ENCODE measurements at regions not wholly inside any gene's neighbourhood (a gene's known extent, or its start where the extent isn't known, plus 50 kb on each side); places are given as distances from the start of the nearest gene placed in this dataset.
"Not testable (repeated sequence)": the region's sequence is repeated elsewhere in the genome, so short reads cannot be mapped to it uniquely, and the experiment has no call there.

GRCh38 chr6:147678253-147678652 is 169.8 kb downstream of the SAMD5 start:
- DNase-seq (ENCODE audit: low read depth), result no peak
- no peak for TF ChIP-seq CTCF (conservative IDR thresholded peaks at IDR 0.05; ENCODE audit: low read depth, low read length)
- H3K4me3 ChIP-seq (ENCODE audit: low read length), result no peak overlapping the region

- H3K4me3 ChIP-seq (ENCODE audit: low read length), result no peak overlapping the region
- no peak for DNase-seq (ENCODE audit: low read depth)
- no peak for TF ChIP-seq CTCF (conservative IDR thresholded peaks at IDR 0.05; ENCODE audit: low read depth, low read length)
These were observed 176.4 kb downstream of the SAMD5 start for GRCh38 chr6:147684906-147685305.

DNA sequence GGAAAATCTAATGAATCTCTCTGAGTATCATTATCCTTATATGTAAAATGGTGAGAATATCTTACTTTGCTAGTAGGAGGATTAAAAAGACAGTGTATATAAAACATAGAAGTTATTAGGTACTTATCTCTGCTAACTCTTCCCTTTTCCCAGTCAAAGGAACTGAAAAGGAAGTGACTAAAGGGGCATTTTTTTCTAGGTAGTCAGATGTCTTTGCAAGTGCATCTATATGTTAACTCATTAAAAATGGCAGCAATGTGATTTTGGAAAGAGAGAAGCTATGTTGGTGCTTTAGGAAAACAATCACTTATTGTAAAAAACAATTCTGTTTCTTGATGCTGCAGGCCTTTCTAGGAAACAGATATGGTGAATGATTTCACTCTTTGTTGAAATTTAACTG is 180.9 kb downstream of the SAMD5 start:
- no peak overlapping the region for H3K4me3 ChIP-seq (ENCODE audit: low read length)
- no peak for TF ChIP-seq CTCF (conservative IDR thresholded peaks at IDR 0.05; ENCODE audit: low read depth, low read length)
- DNase-seq (ENCODE audit: low read depth), result no peak

DNA sequence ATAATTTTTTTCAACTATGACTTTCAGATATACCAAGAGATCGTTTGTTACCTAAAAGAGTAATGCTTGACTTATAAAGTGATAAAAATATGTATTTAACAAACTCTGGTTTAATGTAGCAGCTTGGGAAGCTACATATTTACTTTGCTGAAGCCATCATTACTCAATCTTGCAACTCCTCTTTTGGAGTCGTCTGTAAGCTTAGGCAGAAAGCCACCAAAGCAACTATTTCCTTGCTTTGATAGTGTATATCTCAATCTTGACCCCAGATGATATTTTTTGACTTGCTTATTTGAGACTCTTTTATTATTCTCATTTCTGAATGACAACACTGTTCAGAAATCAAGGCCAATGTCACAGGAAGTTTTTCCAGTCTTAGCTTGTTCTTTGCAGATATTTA is 183.0 kb downstream of the SAMD5 start:
- H3K4me3 ChIP-seq (ENCODE audit: low read length), result no peak overlapping the region
- TF ChIP-seq CTCF (conservative IDR thresholded peaks at IDR 0.05; ENCODE audit: low read depth, low read length), result no peak
- DNase-seq (ENCODE audit: low read depth), result no peak

DNA sequence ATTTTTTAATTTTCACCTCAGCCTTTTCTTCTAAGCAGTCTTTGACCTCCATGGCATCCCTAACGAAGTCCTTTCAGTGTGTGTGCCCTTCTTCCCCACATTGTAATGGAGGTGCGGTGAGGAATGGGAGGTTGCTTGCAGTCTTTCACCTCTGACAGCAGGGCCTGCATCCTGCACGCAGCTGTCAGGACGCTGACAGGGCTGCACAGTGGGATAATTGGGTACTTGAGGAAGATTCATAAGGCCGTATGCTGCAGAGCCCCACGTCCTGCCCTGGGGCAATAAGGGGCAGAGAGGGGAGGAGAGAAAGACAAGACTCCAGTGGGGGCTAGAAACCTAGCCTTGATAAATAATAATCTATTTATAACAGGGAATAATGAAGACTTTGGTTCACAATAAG is 184.7 kb downstream of the SAMD5 start:
- no peak for TF ChIP-seq CTCF (conservative IDR thresholded peaks at IDR 0.05; ENCODE audit: low read depth, low read length)
- H3K4me3 ChIP-seq (ENCODE audit: low read length), result no peak overlapping the region
- no peak for DNase-seq (ENCODE audit: low read depth)

GRCh38 chr6:147694556-147694955 is 186.1 kb downstream of the SAMD5 start:
- DNase-seq (ENCODE audit: low read depth); H3K4me3 ChIP-seq (ENCODE audit: low read length): not testable (repeated sequence)

- no peak for TF ChIP-seq CTCF (conservative IDR thresholded peaks at IDR 0.05; ENCODE audit: low read depth, low read length)
- DNase-seq (ENCODE audit: low read depth), result no peak
- no peak overlapping the region for H3K4me3 ChIP-seq (ENCODE audit: low read length)
These were observed 187.3 kb downstream of the SAMD5 start for GRCh38 chr6:147695819-147696218.

DNA sequence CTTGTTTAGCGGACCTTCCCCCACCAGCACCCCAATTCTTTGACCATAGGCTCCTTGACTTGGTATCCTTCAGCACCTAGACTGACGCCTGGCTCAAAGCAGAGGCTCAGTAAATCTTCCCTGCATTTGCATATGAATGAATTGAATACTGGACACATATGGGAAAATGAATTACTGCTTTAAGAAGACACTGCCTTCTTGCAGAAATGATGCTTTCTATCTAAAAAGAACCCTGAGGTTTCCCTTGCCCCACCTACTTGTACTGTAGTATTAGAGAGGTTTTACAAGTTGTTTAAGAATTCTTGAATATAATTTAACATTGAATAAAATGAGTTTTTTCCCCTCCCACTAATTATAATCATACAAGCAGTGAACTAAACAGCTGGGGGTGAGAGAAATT is 190.7 kb downstream of the SAMD5 start:
- no peak overlapping the region for H3K4me3 ChIP-seq (ENCODE audit: low read length)
- no peak for TF ChIP-seq CTCF (conservative IDR thresholded peaks at IDR 0.05; ENCODE audit: low read depth, low read length)
- DNase-seq (ENCODE audit: low read depth), result no peak

Data from retinal pigment epithelial cell (primary cell).